Ovary (tissue), 3 donors: ENCODE measurements at regions not wholly inside any gene's neighbourhood (a gene's known extent, or its start where the extent isn't known, plus 50 kb on each side); places are given as distances from the start of the nearest gene placed in this dataset.

Experiments used
- CTCF ChIP-seq, 3 donors: fragments of 450-650 bp in 2 of 3; fragments of 200-600 bp in 1 of 3; IDR thresholded peaks; one replicate each; pipeline versions ENCODE4 v1.5.1 to v1.8.0; 2016 to 2022; ENCODE audit warnings: antibody characterized with exemption in 3 of 3, mild to moderate bottlenecking in 1 of 3
- EP300 ChIP-seq: sonication (generic); formaldehyde crosslinking; IDR thresholded peaks from one replicate; pipeline ENCODE4 v1.6.1; 2017; ENCODE audit warnings: antibody characterized with exemption
- donor health status: DM: no; HTN: no; CAD: no.

GRCh38 chr6:138554146-138554545, 54.9 kb upstream of the NHSL1 start:
- TF ChIP-seq EP300 (no peak), CTCF (IDR thresholded peaks at IDR 0.05) (no peak)
